Neural progenitor cell (in vitro differentiated cells): ENCODE measurements at regions not wholly inside any gene's neighbourhood (a gene's known extent, or its start where the extent isn't known, plus 50 kb on each side); places are given as distances from the start of the nearest gene placed in this dataset.

Experiments
- DNase-seq: peaks from one replicate; pipeline ENCODE4 v3.0.0-alpha.2; 2016; ENCODE audit warnings: low spot score
- H2AFZ ChIP-seq: fragments of 200-600 bp; sonication (generic); replicated peaks from 2 replicates; pipeline ENCODE4 v1.6.1; 2016; ENCODE audit warnings: antibody characterized with exemption
- H3F3A ChIP-seq: fragments of 200-600 bp; sonication (generic); 2 replicates; pipeline ENCODE4 v1.6.1; 2016; ENCODE audit warnings: antibody characterized with exemption, low read depth
- H3K27ac ChIP-seq: fragments of 200-600 bp; sonication (generic); 2 replicates; pipeline ENCODE4 v1.5.1; 2016; ENCODE audit warnings: mild to moderate bottlenecking
- H3K27me3 ChIP-seq: fragments of 200-600 bp; sonication (generic); 2 replicates; pipeline ENCODE4 v1.6.1; 2016; ENCODE audit warnings: mild to moderate bottlenecking, moderate library complexity
- H3K36me3 ChIP-seq: fragments of 200-600 bp; sonication (generic); 2 replicates; pipeline ENCODE4 v1.5.1; 2016
- H3K4me1 ChIP-seq: fragments of 200-600 bp; sonication (generic); 2 replicates; pipeline ENCODE4 v1.6.1; 2016; ENCODE audit warnings: mixed run types
- H3K4me2 ChIP-seq: fragments of 200-600 bp; sonication (generic); 2 replicates; pipeline ENCODE4 v1.6.1; 2016
- H3K4me3 ChIP-seq: fragments of 200-600 bp; sonication (generic); 2 replicates; pipeline ENCODE4 v1.5.1; 2016
- H3K79me2 ChIP-seq: fragments of 200-600 bp; sonication (generic); 2 replicates; pipeline ENCODE4 v1.6.1; 2016; ENCODE audit warnings: low read depth
- H3K9ac ChIP-seq: fragments of 200-600 bp; sonication (generic); 2 replicates; pipeline ENCODE4 v1.6.1; 2016
- H3K9me3 ChIP-seq: fragments of 200-600 bp; sonication (generic); 2 replicates; pipeline ENCODE4 v1.5.1; 2016; ENCODE audit warnings: low read depth
- H4K20me1 ChIP-seq: fragments of 200-600 bp; sonication (generic); 2 replicates; pipeline ENCODE4 v1.6.1; 2016; ENCODE audit warnings: low read depth
- H3K27ac Mint-ChIP-seq: 3 replicates; pipeline ENCODE4 v1.8.0; 2021; ENCODE audit warnings: mixed read lengths
- H3K27me3 Mint-ChIP-seq: 2 replicates; pipeline ENCODE4 v1.8.0; 2022; ENCODE audit warnings: low read depth, mild to moderate bottlenecking, inconsistent platforms, moderate library complexity, mixed read lengths; ENCODE audit not compliant: insufficient read depth
- H3K36me3 Mint-ChIP-seq: 3 replicates; pipeline ENCODE4 v1.8.0; 2021; ENCODE audit warnings: mixed read lengths
- H3K4me1 Mint-ChIP-seq: 3 replicates; pipeline ENCODE4 v1.8.0; 2021; ENCODE audit warnings: mixed read lengths
- H3K4me3 Mint-ChIP-seq: 3 replicates; pipeline ENCODE4 v1.8.0; 2021; ENCODE audit warnings: mild to moderate bottlenecking, moderate library complexity, mixed read lengths
- H3K9me3 Mint-ChIP-seq: 3 replicates; pipeline ENCODE4 v1.8.0; 2020; ENCODE audit warnings: mixed read lengths
- EZH2 ChIP-seq: fragments of 200-600 bp; sonication (generic); IDR thresholded peaks from 2 replicates; pipeline ENCODE4 v1.6.1; 2017; ENCODE audit warnings: antibody characterized with exemption, mild to moderate bottlenecking, moderate library complexity
- EZH2phosphoT487 ChIP-seq: fragments of 200-600 bp; sonication (generic); IDR thresholded peaks from 2 replicates; pipeline ENCODE4 v1.6.1; 2017; ENCODE audit warnings: antibody characterized with exemption
- TF ChIP-seq, protein P1 (sequence below): fragments of 200-600 bp; sonication (generic); IDR thresholded peaks from 2 replicates; pipeline ENCODE4 v1.5.1; 2017; ENCODE audit warnings: antibody characterized with exemption, mild to moderate bottlenecking

DNA sequence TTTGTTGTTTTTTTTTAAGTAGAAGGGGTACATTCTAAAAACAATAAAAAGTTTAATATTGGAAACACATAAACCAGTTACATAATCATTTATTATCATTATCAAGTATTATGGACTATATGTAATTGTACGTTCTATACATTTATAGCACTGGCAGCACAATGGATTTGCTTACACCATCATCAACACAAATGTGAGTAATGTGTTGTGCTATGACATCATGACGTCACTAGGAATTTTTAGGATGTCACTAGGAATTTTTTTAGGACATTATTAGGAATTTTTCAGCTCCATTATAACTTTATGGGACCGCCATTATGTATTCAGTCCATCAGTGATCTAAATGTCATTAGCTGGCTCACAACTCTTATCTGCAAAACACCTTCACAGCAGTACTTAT is 126.8 kb upstream of the SYT10 start:
- TF ChIP-seq EZH2phosphoT487 (no peak), EZH2 (no peak)
- TF ChIP-seq, protein P1, sequence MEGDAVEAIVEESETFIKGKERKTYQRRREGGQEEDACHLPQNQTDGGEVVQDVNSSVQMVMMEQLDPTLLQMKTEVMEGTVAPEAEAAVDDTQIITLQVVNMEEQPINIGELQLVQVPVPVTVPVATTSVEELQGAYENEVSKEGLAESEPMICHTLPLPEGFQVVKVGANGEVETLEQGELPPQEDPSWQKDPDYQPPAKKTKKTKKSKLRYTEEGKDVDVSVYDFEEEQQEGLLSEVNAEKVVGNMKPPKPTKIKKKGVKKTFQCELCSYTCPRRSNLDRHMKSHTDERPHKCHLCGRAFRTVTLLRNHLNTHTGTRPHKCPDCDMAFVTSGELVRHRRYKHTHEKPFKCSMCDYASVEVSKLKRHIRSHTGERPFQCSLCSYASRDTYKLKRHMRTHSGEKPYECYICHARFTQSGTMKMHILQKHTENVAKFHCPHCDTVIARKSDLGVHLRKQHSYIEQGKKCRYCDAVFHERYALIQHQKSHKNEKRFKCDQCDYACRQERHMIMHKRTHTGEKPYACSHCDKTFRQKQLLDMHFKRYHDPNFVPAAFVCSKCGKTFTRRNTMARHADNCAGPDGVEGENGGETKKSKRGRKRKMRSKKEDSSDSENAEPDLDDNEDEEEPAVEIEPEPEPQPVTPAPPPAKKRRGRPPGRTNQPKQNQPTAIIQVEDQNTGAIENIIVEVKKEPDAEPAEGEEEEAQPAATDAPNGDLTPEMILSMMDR, result no peak
- Histone ChIP-seq H3K79me2 (no peaks in the 10 kb centered on the region), H3K4me2 (no peak overlapping the region), H3F3A (no peaks in the 10 kb centered on the region), H2AFZ (no peak overlapping the region), H3K9ac (no peak overlapping the region), H3K27me3 (no peaks in the 10 kb centered on the region), H3K4me1 (no peaks in the 10 kb centered on the region), H3K27ac (no peak overlapping the region), H4K20me1 (no peaks in the 10 kb centered on the region), H3K36me3 (no peaks in the 10 kb centered on the region), H3K4me3 (no peak overlapping the region), H3K9me3 (no peaks in the 10 kb centered on the region)
- peaks cover 7% of the 10 kb centered on the region for H3K9me3 Mint-ChIP-seq
- no peak overlapping the region for H3K4me3 Mint-ChIP-seq
- H3K36me3 Mint-ChIP-seq, result peaks cover 3% of the 10 kb centered on the region
- H3K27me3 Mint-ChIP-seq, result no peaks in the 10 kb centered on the region
- DNase-seq, result no peak
- no peaks in the 10 kb centered on the region for H3K4me1 Mint-ChIP-seq
- H3K27ac Mint-ChIP-seq, result no peak overlapping the region

DNA sequence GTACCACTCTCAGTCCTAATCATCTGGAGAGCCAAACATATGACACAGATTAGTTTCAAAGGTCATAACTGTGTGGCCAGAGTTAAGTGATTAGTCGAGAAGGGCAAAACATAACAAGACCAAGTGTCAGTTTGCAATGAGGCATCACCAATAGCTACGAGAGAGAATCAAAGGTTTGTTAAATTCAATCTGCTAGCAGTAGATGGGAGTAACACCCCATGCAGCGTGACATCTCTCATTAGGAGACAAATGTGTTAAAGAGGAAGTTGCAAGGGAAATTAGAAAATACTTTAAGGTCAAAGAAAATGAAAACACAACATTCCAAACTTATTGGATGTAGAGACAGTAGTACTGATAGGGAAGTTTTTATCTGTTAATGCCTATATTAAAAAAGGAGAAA is 135.7 kb upstream of the SYT10 start:
- no peak for TF ChIP-seq EZH2phosphoT487
- no peak for TF ChIP-seq EZH2
- TF ChIP-seq, protein P1, result no peak
- H3K4me3 Mint-ChIP-seq, result no peak overlapping the region
- Histone ChIP-seq H3K9ac (no peak overlapping the region), H3K4me3 (no peak overlapping the region), H3F3A (no peaks in the 10 kb centered on the region), H3K36me3 (no peaks in the 10 kb centered on the region), H3K27me3 (no peaks in the 10 kb centered on the region), H3K4me1 (no peaks in the 10 kb centered on the region), H3K9me3 (no peaks in the 10 kb centered on the region), H2AFZ (no peak overlapping the region), H3K27ac (no peak overlapping the region), H4K20me1 (no peaks in the 10 kb centered on the region), H3K79me2 (no peaks in the 10 kb centered on the region), H3K4me2 (no peak overlapping the region)
- no peaks in the 10 kb centered on the region for H3K36me3 Mint-ChIP-seq
- no peaks in the 10 kb centered on the region for H3K4me1 Mint-ChIP-seq
- H3K9me3 Mint-ChIP-seq, result peaks cover 15% of the 10 kb centered on the region
- no peak overlapping the region for H3K27ac Mint-ChIP-seq
- DNase-seq, result no peak
- H3K27me3 Mint-ChIP-seq, result no peaks in the 10 kb centered on the region

DNA sequence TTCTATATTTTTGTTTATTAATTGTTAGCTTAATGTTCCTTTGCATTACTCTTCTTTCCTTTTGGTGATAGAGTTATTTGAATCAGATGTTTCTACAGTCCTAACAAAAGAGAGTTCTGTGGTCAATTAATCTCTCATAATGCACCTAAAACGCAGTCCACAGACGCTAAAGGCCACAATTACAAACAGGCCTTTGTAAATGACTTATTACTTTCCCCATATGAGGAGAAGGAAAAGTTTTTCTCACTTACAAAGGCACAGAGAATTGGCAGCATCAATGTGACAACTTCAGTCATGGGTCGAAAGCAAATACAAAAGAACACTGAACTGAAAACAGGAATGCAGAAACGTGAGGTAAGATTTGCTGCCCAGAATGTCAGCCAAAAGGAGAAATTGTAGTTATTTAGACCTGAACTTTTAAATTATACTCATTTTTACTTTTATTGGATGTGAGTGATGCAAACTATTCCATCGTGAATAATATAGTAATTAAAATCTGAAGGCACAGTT is 142.0 kb upstream of the SYT10 start:
- Histone ChIP-seq H3F3A (no peaks in the 10 kb centered on the region), H3K36me3 (no peaks in the 10 kb centered on the region), H3K9ac (no peak overlapping the region), H3K27me3 (no peaks in the 10 kb centered on the region), H3K4me2 (no peak overlapping the region), H4K20me1 (no peaks in the 10 kb centered on the region), H2AFZ (peak overlapping the region; percentile 55), H3K4me1 (no peaks in the 10 kb centered on the region), H3K27ac (no peak overlapping the region), H3K79me2 (no peaks in the 10 kb centered on the region), H3K4me3 (no peak overlapping the region), H3K9me3 (no peaks in the 10 kb centered on the region)
- TF ChIP-seq EZH2, result no peak
- TF ChIP-seq, protein P1, result no peak
- TF ChIP-seq EZH2phosphoT487, result no peak
- peaks cover 12% of the 10 kb centered on the region for H3K4me1 Mint-ChIP-seq
- DNase-seq, result no peak
- no peaks in the 10 kb centered on the region for H3K36me3 Mint-ChIP-seq
- no peak overlapping the region for H3K4me3 Mint-ChIP-seq
- H3K27ac Mint-ChIP-seq, result no peak overlapping the region
- H3K9me3 Mint-ChIP-seq, result peaks cover 15% of the 10 kb centered on the region
- peaks cover 1% of the 10 kb centered on the region for H3K27me3 Mint-ChIP-seq
